Transverse colon (tissue), 4 donors: ENCODE measurements at regions not wholly inside any gene's neighbourhood (a gene's known extent, or its start where the extent isn't known, plus 50 kb on each side); places are given as distances from the start of the nearest gene placed in this dataset.

ENCODE experiments used
- DNase-seq: peaks from one replicate; pipeline ENCODE4 v3.0.0-alpha.2; 2019
- H3K27ac ChIP-seq, 4 donors: fragments of 200-600 bp; sonication (generic); 2 replicates each; pipeline ENCODE4 v1.5.1; 2016 to 2018; ENCODE audit warnings: inconsistent platforms in 4 of 4
- H3K27me3 ChIP-seq: fragments of 200-600 bp; sonication (generic); 2 replicates; pipeline ENCODE4 v1.5.1; 2017; ENCODE audit warnings: inconsistent platforms
- H3K36me3 ChIP-seq, 4 donors: fragments of 200-600 bp; sonication (generic); 2 replicates each; pipeline ENCODE4 v1.5.1; 2017 to 2019; ENCODE audit warnings: inconsistent platforms in 4 of 4
- H3K4me1 ChIP-seq, 4 donors: fragments of 200-600 bp; sonication (generic); 2 replicates each; pipeline ENCODE4 v1.5.1; 2017 to 2020; ENCODE audit warnings: inconsistent platforms in 4 of 4
- H3K4me3 ChIP-seq, 4 donors: fragments of 200-600 bp; sonication (generic); 1 replicate in 1 of 4; 2 replicates in 3 of 4; pipeline versions ENCODE4 v1.5.1 to v1.6.1; 2017 to 2019; ENCODE audit warnings: inconsistent platforms in 4 of 4
- H3K9me3 ChIP-seq, 2 donors: fragments of 200-600 bp; sonication (generic); 2 replicates each; pipeline ENCODE4 v1.5.1; 2017 to 2019; ENCODE audit warnings: inconsistent platforms in 2 of 2
- CTCF ChIP-seq, 5 experiments: fragments of 200-600 bp in 3 of 5; fragments of 450-650 bp in 2 of 5; sonication (generic) in 3 of 5; IDR thresholded peaks; 1 replicate in 2 of 5; 2 replicates in 3 of 5; pipeline ENCODE4 v1.5.1; 2016 to 2017; ENCODE audit warnings: antibody characterized with exemption in 5 of 5, inconsistent platforms in 3 of 5, mild to moderate bottlenecking in 2 of 5, moderate library complexity in 1 of 5
- EP300 ChIP-seq: sonication (generic); formaldehyde crosslinking; IDR thresholded peaks from one replicate; pipeline ENCODE4 v1.6.1; 2017; ENCODE audit warnings: antibody characterized with exemption, low read depth
- POLR2A ChIP-seq: fragments of 450-650 bp; IDR thresholded peaks from one replicate; pipeline ENCODE4 v1.6.1; 2016; ENCODE audit warnings: antibody characterized with exemption, mild to moderate bottlenecking, moderate library complexity
- POLR2AphosphoS5 ChIP-seq, 3 donors: sonication (generic); formaldehyde crosslinking; IDR thresholded peaks; one replicate each; pipeline ENCODE4 v1.6.1; 2016; ENCODE audit warnings: antibody characterized with exemption in 3 of 3
- WGBS, 2 donors: methylation state at CpG; one replicate each; pipeline ENCODE4 v1.1.5; 2018; ENCODE audit warnings: low coverage in 1 of 2; 5-methylcytosine and 5-hydroxymethylcytosine counted together
- in situ Hi-C, 4 donors: fragments of 200-750 bp; cut with MboI; loops; one replicate each; pipeline versions ENCODE4 v1.15.0 to v1.15.1; 2017; ENCODE audit warnings: low sequenced_read_pairs in 3 of 4, low pct_ligation_motif_present in 1 of 4, low pct_unique_long_range_greater_than_20kb in 1 of 4
- intact Hi-C: fragments of 100-400 bp; cut with DNase I; formaldehyde crosslinking; loops from one replicate; pipeline ENCODE4 v1.15.1; 2023; ENCODE audit warnings: low total_unique reads

- in situ Hi-C loops: no loop called here
- Histone ChIP-seq H3K4me1 (no peaks in the 10 kb centered on the region), H3K4me3 (no peak overlapping the region), H3K36me3 (no peaks in the 10 kb centered on the region), H3K27ac (no peak overlapping the region), H3K9me3 (no peaks in the 10 kb centered on the region), H3K27me3 (peaks cover 3% of the 10 kb centered on the region)
- WGBS, 2 donors: 86% methylated on average over 8 of the region's 8 CpGs; no CpG with 5 or more reads in 1 of the 2 donors
- no peak for DNase-seq
- intact Hi-C loops: no loop called here
- no peak for TF ChIP-seq EP300
- TF ChIP-seq CTCF (IDR thresholded peaks at IDR 0.05): no peak
- TF ChIP-seq POLR2AphosphoS5 (IDR thresholded peaks at IDR 0.05): no peak
- no peak for TF ChIP-seq POLR2A
Measured at GRCh38 chr6:44530209-44530909, 142.9 kb downstream of the CDC5L start.

GRCh38 chr6:44530910-44531234, 143.4 kb downstream of the CDC5L start:
- 87% methylated on average over 3 of the region's 3 CpGs; no CpG with 5 or more reads in 1 of the 2 donors for WGBS, 2 donors

GRCh38 chr6:44531442-44532015, 144.0 kb downstream of the CDC5L start:
- no peak for TF ChIP-seq EP300
- Histone ChIP-seq H3K4me1 (no peaks in the 10 kb centered on the region), H3K36me3 (no peaks in the 10 kb centered on the region), H3K9me3 (no peaks in the 10 kb centered on the region), H3K4me3 (no peak overlapping the region), H3K27ac (no peak overlapping the region), H3K27me3 (peaks cover 3% of the 10 kb centered on the region)
- in situ Hi-C loops: no loop called here
- WGBS, 2 donors: 86 to 100% methylated on average over 1 to 9 of the region's 9 CpGs
- no peak for DNase-seq
- intact Hi-C loops: no loop called here

More at GRCh38 chr6:44530910-44531234, 143.4 kb downstream of the CDC5L start:
- no peak overlapping the region for H3K27ac ChIP-seq
- intact Hi-C loops (no loop called here), in situ Hi-C loops (no loop called here)
- TF ChIP-seq CTCF (IDR thresholded peaks at IDR 0.05): no peak
- no peak for TF ChIP-seq POLR2AphosphoS5 (IDR thresholded peaks at IDR 0.05)
- no peak for TF ChIP-seq POLR2A
- TF ChIP-seq EP300: no peak
- H3K4me3 ChIP-seq: no peak overlapping the region
- no peaks in the 10 kb centered on the region for H3K4me1 ChIP-seq
- no peak for DNase-seq
- H3K27me3 ChIP-seq: peaks cover 3% of the 10 kb centered on the region
- H3K36me3 ChIP-seq: no peaks in the 10 kb centered on the region
- no peaks in the 10 kb centered on the region for H3K9me3 ChIP-seq

- intact Hi-C loops: no loop called here
- no peaks in the 10 kb centered on the region for H3K4me1 ChIP-seq
- H3K9me3 ChIP-seq: no peaks in the 10 kb centered on the region
- TF ChIP-seq POLR2A (no peak), EP300 (no peak), CTCF (IDR thresholded peaks at IDR 0.05) (no peak), POLR2AphosphoS5 (IDR thresholded peaks at IDR 0.05) (no peak)
- in situ Hi-C loops: no loop called here
- no peak for DNase-seq
- no peaks in the 10 kb centered on the region for H3K36me3 ChIP-seq
- H3K27me3 ChIP-seq: peaks cover 3% of the 10 kb centered on the region
- 96 to 100% methylated on average over 1 to 2 of the region's 2 CpGs for WGBS, 2 donors
- H3K4me3 ChIP-seq: no peak overlapping the region
- H3K27ac ChIP-seq: no peak overlapping the region
Measured at GRCh38 chr6:44533421-44533820, 145.9 kb downstream of the CDC5L start.
